Calu3 (cell line): ENCODE measurements at regions not wholly inside any gene's neighbourhood (a gene's known extent, or its start where the extent isn't known, plus 50 kb on each side); places are given as distances from the start of the nearest gene placed in this dataset.

Experiments used
- BruUV-seq: library from RNA; stranded (reverse); fragments of 400-500 nt; replicated peaks from 2 replicates; lab custom pipeline; 2021; lab: Mats Ljungman, UMichigan
- CTCF ChIA-PET: fragments of 300-600 bp; sonication (Branson Sonifier 250); formaldehyde crosslinking; loops from one replicate; lab custom pipeline; 2022; ENCODE audit warnings: antibody characterized with exemption; lab: Charles Lee
- DNase-seq: peaks from one replicate; pipeline ENCODE4 v3.0.0; 2022
- H3K27ac Mint-ChIP-seq: one replicate; pipeline ENCODE4 v1.8.0; 2022; ENCODE audit warnings: mixed read lengths; ENCODE audit not compliant: unreplicated experiment
- H3K27me3 Mint-ChIP-seq: one replicate; pipeline ENCODE4 v1.8.0; 2022; ENCODE audit warnings: mixed read lengths; ENCODE audit not compliant: unreplicated experiment
- H3K36me3 Mint-ChIP-seq: one replicate; pipeline ENCODE4 v1.8.0; 2022; ENCODE audit warnings: mild to moderate bottlenecking, moderate library complexity, mixed read lengths; ENCODE audit not compliant: insufficient read depth, unreplicated experiment
- H3K4me1 Mint-ChIP-seq: one replicate; pipeline ENCODE4 v1.8.0; 2022; ENCODE audit warnings: mild to moderate bottlenecking, low read depth, mixed read lengths; ENCODE audit not compliant: unreplicated experiment
- H3K4me3 Mint-ChIP-seq: one replicate; pipeline ENCODE4 v1.8.0; 2022; ENCODE audit warnings: mild to moderate bottlenecking, low read depth, moderate library complexity, mixed read lengths; ENCODE audit not compliant: unreplicated experiment
- H3K9me3 Mint-ChIP-seq: one replicate; pipeline ENCODE4 v1.8.0; 2022; ENCODE audit warnings: low read depth, mixed read lengths; ENCODE audit not compliant: unreplicated experiment
- intact Hi-C: fragments of 100-400 bp; cut with micrococcal nuclease; formaldehyde crosslinking; loops from one replicate; pipeline ENCODE4 v1.10.0; 2022; ENCODE audit not compliant: unreplicated experiment
- TF ChIP-seq, protein P1 (sequence below): fragments of 200-600 bp; IDR thresholded peaks from one replicate; pipeline ENCODE4 v1.8.0; 2022; ENCODE audit warnings: antibody characterized with exemption; ENCODE audit not compliant: unreplicated experiment

DNA sequence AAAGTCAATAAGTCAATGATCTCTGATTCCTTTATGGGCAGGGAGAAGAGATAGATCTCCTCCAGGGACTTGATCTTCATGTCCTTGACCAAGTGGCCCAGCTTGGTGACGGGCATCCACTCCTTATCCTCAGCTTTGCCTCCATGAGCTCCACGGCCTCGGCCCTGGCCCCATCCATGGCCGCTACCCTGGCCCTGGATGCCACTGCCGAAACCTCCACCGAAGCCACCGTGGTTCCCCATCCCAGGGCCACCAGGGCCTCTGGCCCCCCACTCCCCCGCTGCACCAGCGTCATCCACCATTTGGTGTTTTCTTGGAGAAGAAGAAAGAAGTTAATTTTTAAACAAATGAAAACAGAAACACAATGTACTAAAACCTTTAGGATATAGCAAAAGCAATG lies 518.1 kb downstream of the GRXCR1 start:
- no peak for DNase-seq
- Mint-ChIP-seq H3K4me1 (no peaks in the 10 kb centered on the region), H3K27ac (no peak overlapping the region), H3K27me3 (no peaks in the 10 kb centered on the region), H3K9me3 (peaks cover 2% of the 10 kb centered on the region), H3K4me3 (no peak overlapping the region), H3K36me3 (no peaks in the 10 kb centered on the region)
- CTCF ChIA-PET = no interaction called here
- intact Hi-C loops = no loop called here
- TF ChIP-seq, protein P1, sequence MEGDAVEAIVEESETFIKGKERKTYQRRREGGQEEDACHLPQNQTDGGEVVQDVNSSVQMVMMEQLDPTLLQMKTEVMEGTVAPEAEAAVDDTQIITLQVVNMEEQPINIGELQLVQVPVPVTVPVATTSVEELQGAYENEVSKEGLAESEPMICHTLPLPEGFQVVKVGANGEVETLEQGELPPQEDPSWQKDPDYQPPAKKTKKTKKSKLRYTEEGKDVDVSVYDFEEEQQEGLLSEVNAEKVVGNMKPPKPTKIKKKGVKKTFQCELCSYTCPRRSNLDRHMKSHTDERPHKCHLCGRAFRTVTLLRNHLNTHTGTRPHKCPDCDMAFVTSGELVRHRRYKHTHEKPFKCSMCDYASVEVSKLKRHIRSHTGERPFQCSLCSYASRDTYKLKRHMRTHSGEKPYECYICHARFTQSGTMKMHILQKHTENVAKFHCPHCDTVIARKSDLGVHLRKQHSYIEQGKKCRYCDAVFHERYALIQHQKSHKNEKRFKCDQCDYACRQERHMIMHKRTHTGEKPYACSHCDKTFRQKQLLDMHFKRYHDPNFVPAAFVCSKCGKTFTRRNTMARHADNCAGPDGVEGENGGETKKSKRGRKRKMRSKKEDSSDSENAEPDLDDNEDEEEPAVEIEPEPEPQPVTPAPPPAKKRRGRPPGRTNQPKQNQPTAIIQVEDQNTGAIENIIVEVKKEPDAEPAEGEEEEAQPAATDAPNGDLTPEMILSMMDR = no peak
- BruUV-seq = no TSS peak

GRCh38 chr4:43411226-43411625 lies 518.7 kb downstream of the GRXCR1 start:
- Mint-ChIP-seq H3K27ac (no peak overlapping the region), H3K4me1 (no peaks in the 10 kb centered on the region), H3K4me3 (no peak overlapping the region), H3K9me3 (no peaks in the 10 kb centered on the region), H3K36me3 (no peaks in the 10 kb centered on the region), H3K27me3 (no peaks in the 10 kb centered on the region)
- TF ChIP-seq, protein P1 = no peak
- intact Hi-C loops = no loop called here
- no TSS peak for BruUV-seq
- CTCF ChIA-PET = no interaction called here
- DNase-seq = no peak

- H3K36me3 Mint-ChIP-seq = no peaks in the 10 kb centered on the region
- H3K27me3 Mint-ChIP-seq = no peaks in the 10 kb centered on the region
- TF ChIP-seq, protein P1 = no peak
- no peak overlapping the region for H3K4me3 Mint-ChIP-seq
- no peaks in the 10 kb centered on the region for H3K9me3 Mint-ChIP-seq
- CTCF ChIA-PET = no interaction called here
- DNase-seq = no peak
- H3K27ac Mint-ChIP-seq = no peak overlapping the region
- H3K4me1 Mint-ChIP-seq = no peaks in the 10 kb centered on the region
- no TSS peak for BruUV-seq
- intact Hi-C loops = no loop called here
These were observed 530.8 kb downstream of the GRXCR1 start for GRCh38 chr4:43423276-43423675.

DNA sequence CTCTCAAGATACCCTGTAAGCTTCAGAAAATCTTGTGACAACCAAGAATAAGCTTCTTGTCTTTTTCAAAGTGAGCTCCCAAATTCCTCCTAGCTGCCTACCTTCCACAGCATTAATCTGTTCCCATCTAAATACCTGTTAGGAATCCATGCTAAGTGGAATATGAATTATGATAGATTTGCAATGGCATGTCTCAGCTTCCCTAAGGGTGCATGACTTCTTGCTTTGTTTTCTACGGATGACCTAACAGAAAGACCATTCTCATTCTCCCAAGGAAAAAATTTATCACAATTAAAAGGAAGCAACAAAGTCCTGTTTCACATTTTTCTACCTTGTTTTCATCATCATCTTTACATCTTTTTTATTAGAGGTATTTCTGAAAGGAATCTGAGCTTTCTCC lies 532.7 kb downstream of the GRXCR1 start:
- no peak overlapping the region for H3K27ac Mint-ChIP-seq
- TF ChIP-seq, protein P1 = no peak
- CTCF ChIA-PET = no interaction called here
- no peaks in the 10 kb centered on the region for H3K4me1 Mint-ChIP-seq
- no TSS peak for BruUV-seq
- no peak overlapping the region for H3K4me3 Mint-ChIP-seq
- no peaks in the 10 kb centered on the region for H3K27me3 Mint-ChIP-seq
- intact Hi-C loops = no loop called here
- no peaks in the 10 kb centered on the region for H3K36me3 Mint-ChIP-seq
- no peak for DNase-seq
- no peaks in the 10 kb centered on the region for H3K9me3 Mint-ChIP-seq
